ENCODE measurements at regions not wholly inside any gene's neighbourhood (a gene's known extent, or its start where the extent isn't known, plus 50 kb on each side); places are given as distances from the start of the nearest gene placed in this dataset.

- TF ChIP-seq CTCF (IDR thresholded peaks at IDR 0.05 in 2 of 3, conservative IDR thresholded peaks at IDR 0.05 in 1 of 3; ENCODE audit: control insufficient read depth in 2 of 3, extremely low read depth in 1 of 3, insufficient read depth in 1 of 3, low read depth in 3 of 3, low read length in 3 of 3) (no peak), NR2C2 (IDR thresholded peaks at IDR 0.05; ENCODE audit: borderline replicate concordance, control insufficient read depth, insufficient read length, low read depth) (no peak), CHD1 (IDR thresholded peaks at IDR 0.05; ENCODE audit: low read depth, low read length) (no peak), BHLHE40 (IDR thresholded peaks at IDR 0.05; ENCODE audit: borderline replicate concordance in 1 of 2, low read depth in 2 of 2, low read length in 1 of 2) (no peak), ZNF384 (IDR thresholded peaks at IDR 0.05; ENCODE audit: borderline replicate concordance, low read depth, low read length) (no peak), REST (IDR thresholded peaks at IDR 0.05; ENCODE audit: low read depth, low read length) (no peak), POLR2A (IDR thresholded peaks at IDR 0.05; ENCODE audit: low read depth, low read length) (no peak), ESRRA (IDR thresholded peaks at IDR 0.05; ENCODE audit: low read length) (no peak), DPF2 (IDR thresholded peaks at IDR 0.05) (no peak)
These were observed 79.2 kb upstream of the KLF13 start for GRCh38 chr15:31247404-31247803.
